OCI-LY1 (cell line): ENCODE measurements at regions not wholly inside any gene's neighbourhood (a gene's known extent, or its start where the extent isn't known, plus 50 kb on each side); places are given as distances from the start of the nearest gene placed in this dataset.
A peak's percentile ranks its signal among the peaks of the same experiment; 100 is the strongest.

Source experiments
- H2AFZ ChIP-seq: fragments of 200-600 bp; sonication (generic), shearing (Covaris generic); 2 replicates; pipeline ENCODE4 v1.6.0; 2014; ENCODE audit warnings: antibody characterized with exemption, mild to moderate bottlenecking, low read length
- H3F3A ChIP-seq: fragments of 200-600 bp; sonication (generic), shearing (Covaris generic); 2 replicates; pipeline ENCODE4 v1.6.0; 2014; ENCODE audit warnings: mild to moderate bottlenecking, antibody characterized with exemption, low read length, moderate library complexity; ENCODE audit not compliant: insufficient read depth
- H3K27ac ChIP-seq: fragments of 200-600 bp; sonication (generic); 2 replicates; pipeline ENCODE4 v1.5.1; 2014; ENCODE audit warnings: low read length, mixed run types, mild to moderate bottlenecking, low read depth; ENCODE audit not compliant: poor library complexity, severe bottlenecking
- H3K27me3 ChIP-seq: fragments of 200-600 bp; sonication (generic); 2 replicates; pipeline ENCODE4 v1.6.0; 2014; ENCODE audit warnings: antibody characterized with exemption, mild to moderate bottlenecking, low read length, moderate library complexity; ENCODE audit not compliant: insufficient read depth
- H3K36me3 ChIP-seq: fragments of 200-600 bp; sonication (generic); 2 replicates; pipeline ENCODE4 v1.6.1; 2014; ENCODE audit warnings: mild to moderate bottlenecking, antibody characterized with exemption, low read length, moderate library complexity, mixed read lengths; ENCODE audit not compliant: insufficient read depth
- H3K4me1 ChIP-seq: fragments of 200-600 bp; sonication (generic); 2 replicates; pipeline ENCODE4 v1.5.1; 2014; ENCODE audit warnings: mild to moderate bottlenecking, low read length, moderate library complexity; ENCODE audit not compliant: insufficient read depth, severe bottlenecking
- H3K4me2 ChIP-seq: fragments of 200-600 bp; sonication (generic), shearing (Covaris generic); 2 replicates; pipeline ENCODE4 v1.6.1; 2014; ENCODE audit warnings: low read length
- H3K4me3 ChIP-seq: fragments of 200-600 bp; sonication (generic); 2 replicates; pipeline ENCODE4 v1.5.1; 2014; ENCODE audit warnings: low read length, low read depth, mild to moderate bottlenecking, mixed read lengths; ENCODE audit not compliant: poor library complexity, severe bottlenecking
- H3K79me2 ChIP-seq: fragments of 200-600 bp; shearing (Covaris generic); 2 replicates; pipeline ENCODE4 v1.6.1; 2016; ENCODE audit warnings: mixed run types, low read length, mixed read lengths; ENCODE audit not compliant: insufficient read depth
- H3K9ac ChIP-seq: fragments of 200-600 bp; sonication (generic), shearing (Covaris generic); 2 replicates; pipeline ENCODE4 v1.6.1; 2014; ENCODE audit warnings: mild to moderate bottlenecking, low read length, mixed read lengths
- H3K9me2 ChIP-seq: fragments of 200-600 bp; sonication (generic), shearing (Covaris generic); 2 replicates; pipeline ENCODE4 v1.6.1; 2014; ENCODE audit warnings: low read depth, mild to moderate bottlenecking, low read length, mixed read lengths
- H3K9me3 ChIP-seq: fragments of 200-600 bp; shearing (Covaris generic); 2 replicates; pipeline ENCODE4 v1.6.1; 2014; ENCODE audit warnings: low read length, mixed read lengths
- H4K20me1 ChIP-seq: fragments of 200-600 bp; sonication (generic), shearing (Covaris generic); 2 replicates; pipeline ENCODE4 v1.6.0; 2016; ENCODE audit warnings: mild to moderate bottlenecking, low read length; ENCODE audit not compliant: insufficient read depth
- EZH2 ChIP-seq: fragments of 200-600 bp; sonication (generic), shearing (Covaris generic); IDR thresholded peaks from 2 replicates; pipeline ENCODE4 v1.8.0; 2017; ENCODE audit warnings: borderline replicate concordance, mixed run types, mild to moderate bottlenecking, antibody characterized with exemption, low read length, moderate library complexity, mixed read lengths
- TF ChIP-seq, protein P1 (sequence below): fragments of 200-600 bp; sonication (generic), shearing (Covaris generic); IDR thresholded peaks from 2 replicates; pipeline ENCODE4 v1.5.1; 2017; ENCODE audit warnings: mild to moderate bottlenecking, antibody characterized with exemption, low read length, moderate library complexity, mixed read lengths

DNA sequence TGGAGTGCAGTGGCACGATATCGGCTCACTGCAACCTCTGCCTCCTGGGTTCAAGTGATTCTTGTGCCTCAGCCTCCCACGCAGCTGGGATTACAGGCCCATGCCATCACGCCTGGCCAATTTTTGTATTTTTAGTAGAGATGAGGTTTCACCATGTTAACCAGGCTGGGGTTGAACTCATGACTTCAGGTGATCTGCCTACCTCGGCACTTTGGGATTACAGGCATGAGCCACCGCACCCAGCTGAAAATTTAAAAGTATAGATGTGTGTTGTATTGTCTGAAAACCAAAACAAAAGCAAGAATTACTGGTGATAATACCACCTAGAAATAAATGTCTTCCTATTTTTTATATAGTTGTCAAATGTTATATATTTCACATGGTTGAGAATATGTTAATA lies 162.0 kb upstream of the DMRT1 start:
- Histone ChIP-seq H3K79me2 (no peaks in the 10 kb centered on the region), H3F3A (no peaks in the 10 kb centered on the region), H4K20me1 (no peaks in the 10 kb centered on the region), H3K9me2 (no peaks in the 10 kb centered on the region), H3K4me3 (no peak overlapping the region), H2AFZ (no peak overlapping the region), H3K27ac (no peak overlapping the region), H3K4me2 (no peak overlapping the region), H3K9me3 (no peaks in the 10 kb centered on the region), H3K9ac (no peak overlapping the region), H3K4me1 (peaks cover 28% of the 10 kb centered on the region), H3K36me3 (peaks cover 14% of the 10 kb centered on the region; the same call in 1 of the 2 replicates), H3K27me3 (no peaks in the 10 kb centered on the region)
- TF ChIP-seq, protein P1, sequence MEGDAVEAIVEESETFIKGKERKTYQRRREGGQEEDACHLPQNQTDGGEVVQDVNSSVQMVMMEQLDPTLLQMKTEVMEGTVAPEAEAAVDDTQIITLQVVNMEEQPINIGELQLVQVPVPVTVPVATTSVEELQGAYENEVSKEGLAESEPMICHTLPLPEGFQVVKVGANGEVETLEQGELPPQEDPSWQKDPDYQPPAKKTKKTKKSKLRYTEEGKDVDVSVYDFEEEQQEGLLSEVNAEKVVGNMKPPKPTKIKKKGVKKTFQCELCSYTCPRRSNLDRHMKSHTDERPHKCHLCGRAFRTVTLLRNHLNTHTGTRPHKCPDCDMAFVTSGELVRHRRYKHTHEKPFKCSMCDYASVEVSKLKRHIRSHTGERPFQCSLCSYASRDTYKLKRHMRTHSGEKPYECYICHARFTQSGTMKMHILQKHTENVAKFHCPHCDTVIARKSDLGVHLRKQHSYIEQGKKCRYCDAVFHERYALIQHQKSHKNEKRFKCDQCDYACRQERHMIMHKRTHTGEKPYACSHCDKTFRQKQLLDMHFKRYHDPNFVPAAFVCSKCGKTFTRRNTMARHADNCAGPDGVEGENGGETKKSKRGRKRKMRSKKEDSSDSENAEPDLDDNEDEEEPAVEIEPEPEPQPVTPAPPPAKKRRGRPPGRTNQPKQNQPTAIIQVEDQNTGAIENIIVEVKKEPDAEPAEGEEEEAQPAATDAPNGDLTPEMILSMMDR: no peak
- TF ChIP-seq EZH2: no peak

- no peaks in the 10 kb centered on the region for H3K79me2 ChIP-seq
- H3K27me3 ChIP-seq: no peaks in the 10 kb centered on the region
- TF ChIP-seq, protein P1: no peak
- no peak for TF ChIP-seq EZH2
- no peak overlapping the region for H3K27ac ChIP-seq
- no peak overlapping the region for H3K4me3 ChIP-seq
- H4K20me1 ChIP-seq: no peaks in the 10 kb centered on the region
- H3K4me1 ChIP-seq: peaks cover 34% of the 10 kb centered on the region
- H3K4me2 ChIP-seq: no peak overlapping the region
- peaks cover 14% of the 10 kb centered on the region; the same call in 1 of the 2 replicates for H3K36me3 ChIP-seq
- H3F3A ChIP-seq: no peaks in the 10 kb centered on the region
- no peaks in the 10 kb centered on the region for H3K9me3 ChIP-seq
- no peak overlapping the region for H2AFZ ChIP-seq
- no peaks in the 10 kb centered on the region for H3K9me2 ChIP-seq
- no peak overlapping the region for H3K9ac ChIP-seq
These were observed 161.4 kb upstream of the DMRT1 start for GRCh38 chr9:680106-680505.

DNA sequence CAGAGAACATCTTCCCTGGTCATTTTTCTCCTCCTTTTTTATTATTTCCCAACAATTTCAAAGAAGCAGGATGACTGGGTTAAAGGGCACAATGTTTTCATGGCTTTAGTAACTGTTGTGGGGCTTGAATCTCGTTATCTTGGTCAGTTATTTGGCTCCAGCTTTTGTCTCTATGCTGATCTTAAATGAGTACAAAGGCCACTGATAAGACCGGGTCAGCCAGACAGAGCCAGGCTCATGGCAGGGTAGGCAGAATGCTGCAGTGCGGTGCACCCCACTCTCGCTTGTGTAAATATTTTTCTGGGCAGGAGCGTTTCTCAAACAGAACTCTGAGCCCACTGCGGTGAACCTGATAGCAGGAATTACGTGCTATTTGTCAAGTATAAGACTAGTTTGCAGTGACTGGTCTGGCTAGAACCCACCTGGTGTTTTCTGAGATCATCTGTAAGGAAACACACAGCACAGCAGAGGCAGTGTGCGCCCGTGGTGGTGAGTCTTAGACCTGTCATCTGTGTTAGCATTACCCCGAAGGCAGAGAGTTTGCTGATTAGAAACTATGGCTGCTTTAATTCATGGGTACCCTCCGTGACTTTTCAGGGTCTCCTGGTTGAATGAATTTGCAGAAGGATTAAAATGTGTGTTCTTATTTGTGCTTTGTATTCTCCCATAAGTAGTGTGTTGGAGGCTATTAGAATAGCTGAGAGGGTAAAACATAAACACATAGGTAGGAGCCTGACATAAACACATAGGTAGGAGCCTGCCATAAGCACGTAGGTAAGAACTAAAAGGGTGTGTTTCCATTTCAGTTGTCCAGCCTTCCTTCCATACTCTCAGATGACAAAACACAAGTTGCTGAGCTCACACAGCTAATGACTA lies 158.6 kb upstream of the DMRT1 start:
- Histone ChIP-seq H3K9me2 (no peaks in the 10 kb centered on the region), H3K9ac (no peak overlapping the region; the same call in 1 of the 2 replicates), H3K27me3 (no peaks in the 10 kb centered on the region), H3F3A (no peaks in the 10 kb centered on the region), H3K36me3 (peaks cover 8% of the 10 kb centered on the region; the same call in 1 of the 2 replicates), H3K79me2 (no peaks in the 10 kb centered on the region), H2AFZ (no peak overlapping the region), H3K4me1 (peaks cover 31% of the 10 kb centered on the region), H3K27ac (peak overlapping the region; percentile 43), H4K20me1 (no peaks in the 10 kb centered on the region), H3K4me3 (no peak overlapping the region), H3K9me3 (no peaks in the 10 kb centered on the region), H3K4me2 (peak overlapping the region; percentile 32; the same call in 1 of the 2 replicates)
- no peak for TF ChIP-seq EZH2
- TF ChIP-seq, protein P1: peak; percentile 11; the same call in 1 of the 2 replicates
